Muscle of leg (tissue), 3 donors: ENCODE measurements at regions not wholly inside any gene's neighbourhood (a gene's known extent, or its start where the extent isn't known, plus 50 kb on each side); places are given as distances from the start of the nearest gene placed in this dataset.

ENCODE experiments used
- DNase-seq: peaks from one replicate; pipeline ENCODE4 v3.0.0; 2013
- H3K27ac ChIP-seq: one replicate; pipeline ENCODE4 v1.5.1; 2013; ENCODE audit warnings: mild to moderate bottlenecking, low read length, control low read depth
- H3K27me3 ChIP-seq: one replicate; pipeline ENCODE4 v1.6.1; 2013; ENCODE audit warnings: low read length; ENCODE audit not compliant: control insufficient read depth, insufficient read depth
- H3K36me3 ChIP-seq: one replicate; pipeline ENCODE4 v1.6.1; 2013; ENCODE audit warnings: low read length; ENCODE audit not compliant: control insufficient read depth, insufficient read depth
- H3K4me1 ChIP-seq: one replicate; pipeline ENCODE4 v1.6.1; 2013; ENCODE audit warnings: low read length; ENCODE audit not compliant: control insufficient read depth, insufficient read depth
- H3K4me3 ChIP-seq: one replicate; pipeline ENCODE4 v1.5.1; 2013; ENCODE audit warnings: low read length, control low read depth
- H3K9me3 ChIP-seq: replicated peaks from 2 replicates; pipeline ENCODE4 v1.6.1; 2013; ENCODE audit warnings: low read depth, low read length; ENCODE audit not compliant: control insufficient read depth
- WGBS: methylation state at CpG from one replicate; pipeline ENCODE4 v1.1.5; 2013; ENCODE audit warnings: missing lambda C conversion rate; ENCODE audit not compliant: insufficient coverage; 5-methylcytosine and 5-hydroxymethylcytosine counted together

- Histone ChIP-seq H3K9me3 (no peaks in the 10 kb centered on the region), H3K27me3 (no peaks in the 10 kb centered on the region), H3K4me1 (peaks cover 18% of the 10 kb centered on the region), H3K36me3 (no peaks in the 10 kb centered on the region), H3K27ac (no peak overlapping the region), H3K4me3 (no peak overlapping the region)
- no CpG with 5 or more reads among the region's 5 CpGs for WGBS
- DNase-seq: peak; percentile 37
These were observed 217.6 kb upstream of the NFIA start for GRCh38 chr1:60864722-60865121.

- Histone ChIP-seq H3K27me3 (no peaks in the 10 kb centered on the region), H3K27ac (no peak overlapping the region), H3K4me3 (no peak overlapping the region), H3K9me3 (no peaks in the 10 kb centered on the region), H3K36me3 (no peaks in the 10 kb centered on the region), H3K4me1 (peaks cover 21% of the 10 kb centered on the region)
- no CpG with 5 or more reads among the region's 1 CpG for WGBS
- no peak for DNase-seq
These were observed 219.2 kb upstream of the NFIA start for GRCh38 chr1:60863131-60863530.

- peak; percentile 68 for DNase-seq
- Histone ChIP-seq H3K36me3 (no peaks in the 10 kb centered on the region), H3K27ac (no peak overlapping the region), H3K9me3 (no peaks in the 10 kb centered on the region), H3K27me3 (no peaks in the 10 kb centered on the region), H3K4me3 (no peak overlapping the region), H3K4me1 (peaks cover 20% of the 10 kb centered on the region)
- 0% methylated on average over 1 of the region's 5 CpGs for WGBS
These were observed 220.3 kb upstream of the NFIA start for GRCh38 chr1:60861961-60862567.

GRCh38 chr1:60859111-60859510 is 223.2 kb upstream of the NFIA start:
- Histone ChIP-seq H3K4me3 (no peak overlapping the region), H3K4me1 (peaks cover 8% of the 10 kb centered on the region), H3K36me3 (no peaks in the 10 kb centered on the region), H3K9me3 (no peaks in the 10 kb centered on the region), H3K27me3 (no peaks in the 10 kb centered on the region), H3K27ac (no peak overlapping the region)
- no peak for DNase-seq
- WGBS: no CpG with 5 or more reads among the region's 2 CpGs

- no peak overlapping the region for H3K4me3 ChIP-seq
- peaks cover 8% of the 10 kb centered on the region for H3K4me1 ChIP-seq
- H3K27me3 ChIP-seq: no peaks in the 10 kb centered on the region
- WGBS: no CpG with 5 or more reads among the region's 2 CpGs
- peak; percentile 22 for DNase-seq
- no peaks in the 10 kb centered on the region for H3K9me3 ChIP-seq
- H3K27ac ChIP-seq: no peak overlapping the region
- H3K36me3 ChIP-seq: no peaks in the 10 kb centered on the region
These were observed 224.5 kb upstream of the NFIA start for GRCh38 chr1:60857851-60858250.

GRCh38 chr1:60850084-60850483 is 232.3 kb upstream of the NFIA start:
- Histone ChIP-seq H3K4me1 (no peaks in the 10 kb centered on the region), H3K27ac (no peak overlapping the region), H3K27me3 (no peaks in the 10 kb centered on the region), H3K4me3 (no peak overlapping the region), H3K36me3 (no peaks in the 10 kb centered on the region), H3K9me3 (peaks cover 15% of the 10 kb centered on the region)
- no peak for DNase-seq
- no CpG with 5 or more reads among the region's 1 CpG for WGBS

GRCh38 chr1:60849401-60849800 is 233.0 kb upstream of the NFIA start:
- Histone ChIP-seq H3K4me1 (no peaks in the 10 kb centered on the region), H3K27ac (no peak overlapping the region), H3K27me3 (no peaks in the 10 kb centered on the region), H3K36me3 (no peaks in the 10 kb centered on the region), H3K9me3 (peaks cover 18% of the 10 kb centered on the region), H3K4me3 (no peak overlapping the region)
- no peak for DNase-seq

- Histone ChIP-seq H3K4me3 (no peak overlapping the region), H3K4me1 (no peaks in the 10 kb centered on the region), H3K9me3 (peaks cover 18% of the 10 kb centered on the region), H3K27me3 (no peaks in the 10 kb centered on the region), H3K27ac (no peak overlapping the region), H3K36me3 (no peaks in the 10 kb centered on the region)
- no peak for DNase-seq
- WGBS: no CpG with 5 or more reads among the region's 1 CpG
These were observed 233.7 kb upstream of the NFIA start for GRCh38 chr1:60848583-60849188.

- 73% methylated on average over 4 of the region's 4 CpGs for WGBS
- H3K27me3 ChIP-seq: no peaks in the 10 kb centered on the region
- no peak overlapping the region for H3K4me3 ChIP-seq
- H3K36me3 ChIP-seq: no peaks in the 10 kb centered on the region
- no peak overlapping the region for H3K27ac ChIP-seq
- peaks cover 18% of the 10 kb centered on the region for H3K9me3 ChIP-seq
- H3K4me1 ChIP-seq: no peaks in the 10 kb centered on the region
- DNase-seq: no peak
These were observed 234.3 kb upstream of the NFIA start for GRCh38 chr1:60847855-60848582.

- Histone ChIP-seq H3K27ac (no peak overlapping the region), H3K4me3 (no peak overlapping the region), H3K36me3 (no peaks in the 10 kb centered on the region), H3K27me3 (no peaks in the 10 kb centered on the region), H3K9me3 (peaks cover 18% of the 10 kb centered on the region), H3K4me1 (no peaks in the 10 kb centered on the region)
- WGBS: 100% methylated on average over 1 of the region's 3 CpGs
- DNase-seq: no peak
These were observed 235.0 kb upstream of the NFIA start for GRCh38 chr1:60847391-60847790.
